Hindlimb muscle (tissue), 1 donor: ENCODE measurements at regions not wholly inside any gene's neighbourhood (a gene's known extent, or its start where the extent isn't known, plus 50 kb on each side); places are given as distances from the start of the nearest gene placed in this dataset.

Experiments
- DNase-seq: peaks from one replicate; pipeline ENCODE4 v3.0.0-alpha.2; 2013

DNA sequence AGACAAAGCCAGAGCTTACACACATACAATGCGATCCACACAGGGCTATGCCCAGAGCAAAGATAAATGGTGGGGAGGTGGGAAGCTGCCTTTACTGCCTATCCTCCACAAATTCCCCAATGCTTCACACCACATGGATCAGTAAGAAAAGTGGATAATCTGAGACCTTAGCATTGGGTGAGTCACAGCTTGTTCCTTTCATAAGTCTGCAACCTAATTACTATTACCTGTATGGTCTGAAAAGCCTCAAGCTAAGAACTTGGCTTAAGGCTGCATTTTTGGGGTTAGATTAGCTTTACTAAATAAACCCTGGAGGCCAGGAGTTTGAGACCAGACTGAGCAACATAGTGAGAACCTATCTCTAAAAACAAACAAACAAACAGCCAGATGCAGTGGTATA, 66.0 kb upstream of the BTBD3 start:
- DNase-seq: no peak

DNA sequence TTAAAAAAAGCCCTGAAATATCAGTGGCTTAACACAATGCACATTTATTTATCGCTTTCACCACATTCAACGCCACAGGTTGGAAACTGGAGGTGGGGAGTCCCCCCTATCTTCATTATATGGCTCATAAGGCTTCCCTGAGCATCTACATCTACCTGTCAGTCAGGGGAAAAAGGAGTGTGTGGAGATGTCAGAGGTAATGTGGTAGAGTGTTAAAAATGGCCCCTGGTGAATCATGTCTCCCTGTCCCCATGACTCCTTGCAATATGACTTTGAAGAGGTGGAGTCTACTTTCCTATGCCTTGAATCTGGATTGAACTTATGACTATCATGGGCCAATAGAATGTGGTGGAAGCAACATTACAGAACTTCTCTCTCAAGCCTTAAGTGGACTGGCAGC, 65.5 kb upstream of the BTBD3 start:
- DNase-seq: no peak

- DNase-seq: no peak
Observed at GRCh38 chr20:11852811-11853210, 64.9 kb upstream of the BTBD3 start.

GRCh38 chr20:11853359-11853758, 64.3 kb upstream of the BTBD3 start:
- DNase-seq: no peak

- no peak for DNase-seq
Observed at GRCh38 chr20:11861479-11861878, 56.2 kb upstream of the BTBD3 start.

DNA sequence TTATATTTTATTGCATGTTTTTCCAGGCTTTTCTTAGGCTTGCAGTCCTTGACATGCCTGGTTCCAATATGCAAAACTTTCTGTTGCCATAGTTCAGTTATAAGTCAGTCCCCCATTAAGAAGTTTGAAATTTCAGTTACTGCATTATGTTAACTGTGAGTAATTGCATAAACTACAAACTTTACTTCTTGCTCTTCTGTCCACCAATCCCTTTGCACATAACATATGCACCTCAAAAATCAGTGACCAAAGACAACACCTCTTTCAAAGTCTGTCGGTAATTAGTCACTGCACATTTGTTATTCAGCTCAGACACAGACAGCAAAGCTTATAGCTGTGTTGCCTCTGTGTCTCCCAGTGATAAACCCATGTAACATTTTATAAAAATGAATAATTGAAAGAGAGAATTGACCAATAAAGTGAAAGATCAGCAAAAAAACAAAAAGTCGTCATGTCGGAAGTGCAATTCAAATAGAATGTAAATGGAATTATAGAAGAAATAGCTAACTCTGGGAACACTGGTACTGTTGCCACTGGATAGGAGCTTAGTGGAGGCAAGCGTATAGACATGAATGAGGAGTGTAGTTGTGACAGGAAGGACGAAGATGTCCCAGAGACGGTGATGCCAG, 50.3 kb upstream of the BTBD3 start:
- DNase-seq: no peak
